HG02571 (cell line): ENCODE measurements at regions not wholly inside any gene's neighbourhood (a gene's known extent, or its start where the extent isn't known, plus 50 kb on each side); places are given as distances from the start of the nearest gene placed in this dataset.

Experiments used
- ATAC-seq: cut with Tn5 transposase; IDR thresholded peaks from one replicate; pipeline ENCODE4 v1.9.1; 2021; ENCODE audit warnings: mild to moderate bottlenecking, moderate library complexity; ENCODE audit not compliant: unreplicated experiment

DNA sequence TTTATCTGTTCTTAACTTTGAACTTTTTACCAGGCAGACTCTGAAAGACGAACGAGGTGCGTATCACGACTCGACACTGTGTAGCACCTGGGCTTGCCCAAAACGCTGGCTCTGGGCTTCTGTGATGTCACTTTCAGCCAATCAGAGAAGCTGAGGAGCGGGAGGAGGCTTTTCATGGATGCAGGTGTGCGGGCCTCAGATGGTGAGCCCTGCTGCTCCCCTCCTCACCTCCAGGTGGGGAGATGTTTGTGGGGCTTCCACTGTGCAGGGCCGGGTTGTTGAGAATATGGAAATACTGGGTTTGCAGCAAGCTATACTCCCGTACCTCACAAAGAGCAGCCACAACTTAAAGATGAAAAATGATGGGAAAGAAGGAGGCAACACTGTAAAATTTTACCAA is 246.3 kb downstream of the IRX2 start:
- ATAC-seq = no peak

DNA sequence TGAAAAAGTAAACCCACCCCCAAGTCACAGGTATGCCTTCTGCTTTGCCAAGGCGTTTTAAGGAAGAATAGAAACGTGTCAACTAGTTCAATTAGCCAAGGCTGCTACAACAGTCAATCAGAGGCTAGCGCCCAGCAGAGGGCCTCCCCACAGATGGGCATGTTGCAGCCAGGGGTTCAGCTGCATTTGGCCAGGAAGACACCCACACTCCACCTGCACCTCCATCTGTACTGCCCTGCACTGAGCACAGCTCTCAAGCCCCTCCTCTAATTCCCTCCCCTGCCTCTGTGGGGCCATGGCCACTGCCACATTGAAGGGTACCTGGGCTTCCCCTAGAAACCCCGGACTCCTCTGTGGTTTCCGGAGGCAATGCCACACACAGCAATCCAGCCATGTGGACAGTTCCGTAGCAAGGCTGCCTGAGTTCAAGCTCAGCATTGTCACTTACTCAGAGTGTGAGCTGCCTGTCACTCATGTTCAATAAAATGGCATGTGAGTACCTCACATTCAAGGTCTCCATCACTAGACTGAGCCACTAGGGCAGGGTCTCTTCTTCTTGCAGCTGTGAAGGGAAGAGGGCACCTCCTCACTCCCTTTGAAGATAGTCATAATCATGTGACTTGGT is 248.4 kb downstream of the IRX2 start:
- ATAC-seq = no peak

DNA sequence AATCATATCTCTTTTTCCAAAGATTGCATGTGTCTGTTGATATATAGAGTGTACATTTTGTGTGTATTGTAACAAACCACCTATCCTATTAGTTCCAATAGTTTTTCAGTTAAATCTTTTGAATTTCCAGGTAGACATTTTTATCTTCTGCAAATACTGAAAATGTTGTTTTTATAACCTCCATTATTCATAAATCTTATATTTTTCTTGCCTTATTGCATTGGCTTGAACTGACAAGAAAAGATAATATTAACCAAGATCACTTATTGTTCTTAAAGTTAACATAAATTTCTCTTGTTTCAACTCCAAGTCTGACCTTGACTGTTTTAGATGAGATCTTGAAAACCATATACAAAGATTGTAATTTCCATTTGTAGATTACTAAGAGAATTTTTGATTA is 251.6 kb downstream of the IRX2 start:
- ATAC-seq = no peak

DNA sequence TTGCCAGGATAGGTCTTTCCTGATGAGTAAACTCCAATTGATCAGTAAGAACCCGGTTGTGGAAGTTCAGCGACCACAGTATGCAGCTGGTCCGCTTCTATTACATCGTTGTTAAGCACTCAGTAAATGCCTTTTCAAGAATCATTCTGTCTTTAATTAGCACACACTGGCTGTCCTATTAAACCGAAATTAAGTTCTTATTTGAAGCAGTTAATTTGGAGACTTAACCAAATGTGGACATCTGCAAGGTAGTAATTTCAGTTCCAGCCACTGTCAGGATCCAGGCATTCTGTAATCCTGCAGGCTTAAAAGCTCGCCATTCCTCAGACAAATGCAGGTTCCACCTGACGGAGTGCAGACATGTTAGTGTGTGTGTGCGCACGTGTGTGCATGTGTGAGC is 254.6 kb downstream of the IRX2 start:
- ATAC-seq = no peak

DNA sequence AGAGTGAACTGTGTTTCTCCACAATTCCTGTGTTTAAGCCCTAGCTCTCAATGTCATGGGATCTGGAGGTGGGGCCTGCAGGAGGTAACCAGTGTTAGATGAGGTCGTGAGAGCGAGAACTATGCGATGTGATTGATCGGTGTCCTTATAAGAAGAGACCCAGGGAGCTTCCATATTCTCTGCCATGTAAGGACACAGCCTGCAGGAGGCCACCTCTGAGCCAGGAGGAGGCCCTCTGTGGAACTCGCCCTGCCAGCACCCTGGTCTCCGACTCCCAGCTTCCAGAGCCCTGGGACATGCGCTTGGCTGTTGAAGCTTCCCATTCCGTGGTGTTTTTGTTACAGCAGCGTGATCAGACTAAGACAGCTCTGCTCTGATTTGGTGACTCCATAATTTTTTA is 255.4 kb downstream of the IRX2 start:
- ATAC-seq = no peak

DNA sequence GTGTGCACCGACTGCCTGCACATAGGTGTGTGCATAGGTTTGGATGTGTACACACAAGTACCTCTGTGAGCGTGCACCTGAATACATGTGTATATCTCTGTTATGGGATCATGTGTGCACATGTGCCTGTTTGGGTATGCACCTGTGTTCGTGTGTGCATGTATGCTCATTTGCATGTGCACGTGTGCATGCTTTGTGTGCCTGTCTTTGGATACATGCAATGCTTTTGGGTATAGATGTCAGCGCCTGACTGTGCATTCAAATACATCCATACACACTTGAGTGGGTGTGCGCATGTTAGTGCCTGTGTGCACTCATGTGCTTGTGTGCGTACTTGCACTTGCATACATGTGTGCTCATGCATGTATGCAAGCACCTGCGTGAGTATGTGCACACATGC is 258.1 kb downstream of the IRX2 start:
- ATAC-seq = no peak

DNA sequence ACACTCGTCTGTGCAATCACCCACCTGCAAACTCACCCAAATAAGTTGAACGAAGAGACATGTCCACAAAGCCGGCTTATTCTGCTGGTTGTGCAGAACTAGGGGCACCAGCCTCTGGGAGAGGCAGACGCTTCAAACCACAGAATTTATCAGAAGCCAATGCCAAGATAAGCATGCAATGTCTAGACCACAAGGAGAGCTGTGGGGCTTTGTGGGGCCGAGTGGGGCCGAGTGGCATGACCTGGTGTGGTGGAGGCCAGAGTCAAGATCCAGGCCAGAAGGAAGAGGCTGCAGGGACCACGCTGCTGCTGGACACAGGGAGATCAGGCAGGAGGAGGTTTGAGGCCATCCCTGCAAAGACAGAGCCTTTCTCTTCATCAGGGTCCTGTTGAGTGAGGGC is 259.0 kb downstream of the IRX2 start:
- ATAC-seq = no peak

DNA sequence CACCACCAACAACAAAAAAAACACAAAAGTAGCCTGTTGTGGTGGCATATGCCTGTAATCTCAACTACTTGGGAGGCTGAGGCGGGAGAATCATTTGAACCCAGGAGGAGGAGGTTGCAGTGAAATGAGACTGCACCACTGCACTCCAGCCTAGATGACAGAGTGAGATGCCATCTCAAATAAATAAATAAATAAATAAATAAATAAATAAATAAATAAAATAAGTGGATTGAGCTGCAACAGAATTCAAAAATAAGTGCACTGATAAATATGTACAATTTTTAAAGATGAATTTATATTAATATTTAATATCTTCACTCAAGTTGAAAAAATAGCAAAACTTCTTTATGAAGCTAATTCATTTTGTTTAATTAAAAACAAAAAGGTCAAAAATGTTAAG is 259.6 kb downstream of the IRX2 start:
- no peak for ATAC-seq

DNA sequence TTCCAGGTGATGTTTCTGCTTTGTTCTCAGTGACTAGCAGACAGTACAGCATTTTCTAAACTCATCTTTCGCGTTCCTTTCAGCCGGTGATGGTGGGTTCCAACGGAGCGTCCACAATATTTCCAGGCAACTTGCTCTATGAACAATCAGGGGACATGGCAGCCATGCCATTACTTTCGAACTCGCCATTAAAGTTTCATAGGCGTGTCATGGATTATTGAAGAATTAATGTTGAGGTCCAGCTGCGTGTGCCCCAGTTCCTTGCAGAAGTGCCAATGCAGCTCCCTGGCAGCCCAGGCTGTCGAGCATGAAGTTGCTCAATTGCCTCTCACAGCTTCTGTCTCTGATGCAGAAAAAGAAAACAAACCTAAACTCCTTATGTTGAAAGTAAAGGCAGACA is 262.2 kb downstream of the IRX2 start:
- no peak for ATAC-seq

DNA sequence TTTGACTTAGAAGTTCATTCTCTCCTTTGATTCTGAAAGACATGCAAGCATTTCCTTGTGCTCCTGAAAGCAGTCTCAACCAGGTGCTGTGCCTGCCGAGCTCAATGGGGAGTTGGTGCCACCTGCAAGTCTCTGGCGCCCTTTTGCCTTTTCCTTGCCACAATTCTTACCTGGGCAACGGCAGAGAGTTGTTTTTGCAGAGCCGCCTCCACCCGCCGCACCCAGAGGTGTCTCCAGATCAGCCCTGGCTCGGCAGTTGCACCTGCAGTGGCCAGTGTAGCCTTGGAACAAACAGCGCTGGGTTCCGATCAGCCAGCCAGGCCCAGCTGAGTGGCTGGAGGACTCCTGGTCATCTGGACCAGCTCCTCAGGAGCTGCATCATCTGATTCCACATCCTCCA is 262.9 kb downstream of the IRX2 start:
- no peak for ATAC-seq

DNA sequence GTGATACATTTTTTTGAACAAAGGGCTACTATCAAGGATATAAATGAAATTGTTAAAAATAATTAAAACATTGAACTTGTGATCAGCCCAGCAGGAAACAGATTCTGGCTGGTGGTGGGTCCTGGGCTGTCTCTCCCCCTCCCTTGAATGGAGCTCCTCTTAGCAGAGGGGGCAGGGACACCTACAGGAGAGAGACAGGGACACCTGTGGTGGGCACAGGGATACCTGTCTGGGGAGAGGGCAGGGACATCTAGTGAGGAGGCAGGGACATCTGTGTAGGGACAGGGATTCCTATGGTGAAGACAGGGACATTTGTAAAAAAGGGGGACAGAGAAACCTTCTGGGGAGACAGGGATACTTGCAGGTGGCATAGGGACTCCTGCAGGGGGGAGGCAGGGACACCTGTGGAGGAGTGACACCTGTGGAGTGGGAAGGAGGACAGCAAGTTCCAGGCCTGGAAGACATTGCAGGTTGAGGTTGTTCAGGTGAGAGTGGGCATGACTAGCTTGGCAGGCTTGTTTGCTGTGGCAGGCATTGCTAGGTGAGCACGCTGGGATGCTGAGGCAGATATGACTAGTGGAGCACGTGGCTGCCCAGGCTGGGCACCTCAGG is 264.2 kb downstream of the IRX2 start:
- ATAC-seq = no peak

DNA sequence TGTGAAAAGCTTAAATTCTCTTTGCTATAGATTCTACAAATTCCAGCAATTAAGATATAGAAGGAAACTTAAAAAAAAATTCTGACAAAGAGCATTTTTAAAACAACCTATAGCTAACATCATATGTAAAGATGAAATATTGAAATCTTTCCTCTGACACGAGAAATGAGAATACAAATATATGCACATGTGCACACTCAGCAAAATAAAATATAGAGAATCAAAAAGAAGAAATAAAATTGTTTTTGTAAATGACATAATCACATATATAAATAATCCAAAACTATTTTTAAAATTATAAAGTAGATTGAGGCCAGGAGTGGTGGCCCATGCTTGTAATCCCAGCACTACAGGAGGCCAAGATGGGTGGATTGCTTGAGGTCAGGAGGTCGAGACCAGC is 265.1 kb downstream of the IRX2 start:
- no peak for ATAC-seq

DNA sequence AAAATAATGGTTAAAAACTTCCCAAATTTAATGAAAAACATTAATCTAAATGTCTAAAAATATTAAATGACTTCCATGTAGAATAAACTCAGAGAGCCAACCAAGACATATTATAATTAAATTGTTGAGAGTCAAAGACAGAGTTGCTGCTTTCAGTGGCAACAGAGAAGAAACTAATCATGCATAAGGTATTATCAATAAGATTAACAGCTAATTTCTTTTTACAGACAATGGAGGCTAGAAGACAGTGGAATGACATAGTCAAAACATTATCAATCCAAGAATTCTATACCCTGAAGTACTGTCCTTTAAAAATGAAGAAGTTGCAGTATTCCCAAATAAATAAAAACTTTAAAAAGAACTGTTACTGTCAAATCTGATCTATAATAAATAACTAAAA is 268.7 kb downstream of the IRX2 start:
- no peak for ATAC-seq

DNA sequence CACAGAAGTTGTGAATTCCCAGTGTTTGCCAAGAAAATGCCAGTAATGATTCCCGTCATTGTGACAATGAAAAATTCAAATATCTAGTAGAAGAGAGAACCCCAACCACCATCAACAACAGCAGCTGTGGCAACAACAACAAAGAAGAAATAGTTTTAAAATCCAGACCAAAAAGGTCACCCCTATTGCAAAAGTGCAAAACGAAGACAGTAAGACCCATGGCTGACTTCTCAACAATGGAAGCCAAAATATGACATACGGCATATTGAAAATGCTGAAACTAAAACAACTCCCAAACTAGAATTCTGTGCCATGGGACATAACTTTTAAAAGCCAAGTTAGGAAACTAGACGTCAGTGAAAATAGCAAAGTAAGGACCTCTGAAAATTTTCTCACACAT is 270.6 kb downstream of the IRX2 start:
- no peak for ATAC-seq

DNA sequence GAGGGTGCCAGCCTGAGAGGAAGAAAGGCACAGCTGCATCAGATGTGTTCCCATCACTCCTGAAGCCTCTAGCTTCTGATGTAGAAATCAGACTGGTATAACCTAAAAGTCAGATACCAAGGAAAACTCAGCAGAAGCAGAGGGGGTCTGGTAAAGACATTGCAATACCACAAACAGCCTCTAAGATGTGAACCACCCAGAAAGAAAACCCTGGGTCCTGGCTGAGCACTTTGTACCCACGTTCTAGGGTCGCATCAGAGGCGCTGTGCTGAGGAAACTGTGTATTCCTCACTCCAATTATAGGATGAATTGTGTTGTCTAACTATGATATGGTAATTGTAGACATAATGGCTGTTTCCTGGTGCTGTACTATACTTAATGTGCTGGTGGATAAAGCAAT is 275.6 kb downstream of the IRX2 start:
- ATAC-seq = no peak

DNA sequence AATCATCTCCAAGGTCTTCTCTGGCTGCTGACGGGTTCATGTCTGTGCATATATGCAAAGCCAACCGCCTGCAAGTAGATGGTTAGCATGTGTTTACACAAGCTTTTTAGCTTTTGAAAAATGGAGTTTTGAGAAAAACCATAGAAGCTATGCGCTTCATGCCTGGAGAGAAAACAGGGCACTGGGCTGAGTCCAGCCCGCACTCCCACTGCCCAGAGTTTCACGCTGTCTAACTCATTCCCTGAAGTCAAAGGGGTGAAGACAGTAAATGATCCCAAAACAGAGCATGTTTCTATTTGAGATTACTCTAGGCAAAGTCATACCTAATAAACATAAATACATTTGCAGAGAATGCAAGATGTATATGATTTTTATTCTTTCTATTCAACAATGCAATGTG is 278.8 kb downstream of the IRX2 start:
- no peak for ATAC-seq

DNA sequence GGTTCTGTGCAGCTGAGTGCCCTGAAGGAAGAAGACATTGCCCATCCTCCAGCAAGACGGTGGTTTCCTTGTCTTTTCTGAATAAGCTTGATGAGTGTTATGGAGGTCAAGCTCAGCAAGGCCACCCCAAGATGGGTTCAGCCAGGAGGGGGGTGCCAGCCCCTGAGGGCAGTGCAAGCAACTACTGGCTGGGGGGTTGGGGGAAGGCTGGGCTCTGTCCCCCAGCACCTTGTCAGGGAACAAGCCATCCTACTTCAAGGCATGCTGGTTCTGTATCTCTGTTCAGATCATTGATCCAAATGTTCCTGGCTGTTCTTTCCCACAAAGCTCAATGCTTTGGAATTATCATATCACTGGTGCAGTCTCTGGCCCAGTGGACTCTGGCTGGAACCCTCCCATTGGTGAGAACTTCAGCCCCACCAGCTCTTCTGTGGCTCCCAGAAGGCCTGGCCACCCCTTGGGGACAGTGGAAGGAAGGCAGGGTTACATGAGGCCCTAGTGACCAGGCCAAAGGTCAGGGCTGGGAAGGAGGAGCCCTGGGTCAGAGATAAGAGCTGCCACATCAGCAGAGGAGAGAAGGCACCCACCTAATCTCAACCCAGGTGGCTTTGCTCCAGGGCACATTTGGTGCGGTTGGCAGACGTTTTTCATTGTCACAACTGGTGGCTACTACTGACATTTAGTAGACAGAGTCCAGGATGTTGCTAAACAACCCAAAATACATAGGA is 280.2 kb downstream of the IRX2 start:
- ATAC-seq = no peak

DNA sequence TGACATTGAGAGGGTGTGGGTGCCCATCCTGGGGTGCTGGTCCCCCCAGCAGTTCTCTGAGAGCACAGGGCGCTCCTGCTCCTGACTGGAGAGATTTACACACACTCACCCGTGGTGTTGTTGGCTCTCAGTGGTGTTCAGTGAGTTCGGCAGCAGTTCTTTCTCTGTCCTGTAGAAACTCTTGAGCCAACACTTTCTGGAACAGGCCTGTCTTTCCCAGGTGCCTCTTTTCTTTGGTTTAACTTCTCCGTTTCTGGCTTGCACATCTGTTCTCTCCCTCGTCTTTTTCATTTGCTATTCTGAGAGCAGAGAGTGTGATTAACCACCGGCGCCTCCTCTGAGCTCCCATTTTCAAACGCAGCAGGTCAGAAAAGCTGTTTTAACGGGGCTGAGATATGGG is 284.5 kb downstream of the IRX2 start:
- no peak for ATAC-seq

DNA sequence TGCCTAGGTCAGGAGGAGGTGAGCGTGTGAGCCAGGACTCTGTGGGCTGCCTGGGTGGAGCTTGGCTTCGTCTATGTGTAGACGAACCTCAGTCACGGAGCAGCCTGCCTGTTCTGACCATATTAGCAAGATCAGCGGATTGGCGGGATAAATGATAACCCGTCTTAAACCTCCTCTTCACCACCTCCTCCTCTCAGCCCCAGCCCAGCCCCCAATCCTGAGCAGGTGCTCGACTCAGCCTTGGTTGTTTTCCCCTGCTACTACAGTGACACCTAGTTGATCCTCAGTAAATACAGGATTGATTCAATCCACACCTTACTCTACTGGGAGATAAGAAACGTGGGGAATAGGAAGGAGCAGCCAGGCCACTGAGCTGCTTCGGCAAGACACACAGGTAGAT is 286.1 kb downstream of the IRX2 start:
- ATAC-seq = no peak

DNA sequence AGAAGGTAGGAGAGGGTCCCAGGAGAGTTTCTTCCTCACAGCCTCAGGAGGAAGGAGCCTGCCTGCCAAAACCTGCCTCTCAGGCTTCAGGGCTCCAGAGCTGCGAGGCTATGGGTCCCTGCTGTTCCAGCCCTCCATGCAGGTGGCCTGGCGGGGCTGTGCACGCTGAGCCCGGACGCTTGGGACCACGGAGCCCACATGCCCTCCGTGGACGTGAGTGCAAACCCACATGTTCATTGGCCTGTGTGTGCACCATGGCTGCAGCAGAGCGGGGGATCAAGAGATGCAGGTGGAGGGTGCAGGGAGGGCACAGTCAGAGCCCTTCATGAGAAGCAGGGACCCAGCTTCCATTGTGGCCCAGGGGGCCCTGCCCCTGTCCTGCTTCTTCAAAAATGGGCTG is 287.3 kb downstream of the IRX2 start:
- ATAC-seq = no peak

DNA sequence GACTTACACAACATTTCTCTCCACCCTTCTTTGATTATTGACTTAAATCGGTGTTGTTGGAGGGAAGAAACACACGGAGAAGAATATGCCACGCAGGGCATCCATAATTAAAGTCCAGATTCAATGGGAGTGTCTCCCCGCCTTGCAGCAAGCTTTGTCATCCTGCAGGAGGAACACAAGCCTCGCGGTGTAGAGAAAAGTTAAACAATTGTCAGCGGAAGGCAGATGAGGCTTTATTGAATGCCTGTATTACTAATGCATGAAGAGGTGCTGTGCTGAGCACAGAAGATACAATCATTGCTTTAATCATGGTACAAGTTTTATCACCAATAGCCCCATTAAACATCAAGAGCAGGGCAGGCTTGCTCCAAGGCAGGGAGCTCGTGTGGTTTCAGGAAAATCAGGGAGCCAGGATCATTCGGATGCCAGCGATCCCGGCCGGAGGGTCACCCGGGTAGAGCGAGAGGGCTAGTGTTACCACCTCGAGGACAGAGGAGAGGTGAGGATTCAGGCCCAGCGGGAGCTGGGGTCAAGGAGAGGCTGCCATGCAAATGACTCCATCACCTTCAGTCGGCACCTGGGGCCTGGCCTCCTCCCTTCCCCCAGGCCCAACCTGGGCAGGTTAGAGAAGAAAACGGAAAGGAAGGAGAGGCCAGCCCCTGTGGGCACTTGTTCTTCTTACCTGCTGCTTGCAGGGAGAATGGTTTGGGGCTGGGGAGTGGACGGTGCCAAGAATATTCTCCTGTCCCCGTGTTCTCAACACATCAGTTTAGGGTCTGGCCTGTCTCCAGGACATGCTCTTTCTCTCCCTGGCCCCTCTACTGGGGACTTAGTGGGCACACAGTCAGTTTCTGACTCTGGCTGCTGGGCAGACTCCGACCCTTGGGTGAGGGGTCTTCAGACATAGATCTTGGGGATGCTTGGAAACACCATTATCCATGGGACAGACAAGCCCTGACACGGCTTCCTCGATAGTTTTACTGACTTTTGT is 289.5 kb downstream of the IRX2 start:
- no peak for ATAC-seq
